H1 (cell line): ENCODE measurements at regions not wholly inside any gene's neighbourhood (a gene's known extent, or its start where the extent isn't known, plus 50 kb on each side); places are given as distances from the start of the nearest gene placed in this dataset.

ENCODE experiments used
- CHD7 ChIP-seq: fragments of 300-600 bp; sonication (generic); IDR thresholded peaks from 2 replicates; pipeline ENCODE4 v1.7.1; 2012; ENCODE audit warnings: low read length, moderate library complexity, mild to moderate bottlenecking, inconsistent platforms; ENCODE audit not compliant: insufficient replicate concordance
- EGR1 ChIP-seq: IDR thresholded peaks from 2 replicates; pipeline ENCODE4 v1.6.1; 2011; ENCODE audit warnings: low read depth, low read length, borderline replicate concordance
- EP300 ChIP-seq, 2 experiments: IDR thresholded peaks; 1 replicate in 1 of 2; 2 replicates in 1 of 2; pipeline ENCODE4 v1.6.1; 2011 to 2012; ENCODE audit warnings: low read depth in 2 of 2, low read length in 2 of 2, mild to moderate bottlenecking in 2 of 2, borderline replicate concordance in 1 of 2, inconsistent platforms in 1 of 2, moderate library complexity in 1 of 2
- GTF2F1 ChIP-seq: IDR thresholded peaks from 2 replicates; pipeline ENCODE4 v1.6.1; 2012; ENCODE audit warnings: low read depth, low read length, improper control_type of control experiment, borderline replicate concordance
- JUN ChIP-seq: IDR thresholded peaks from 2 replicates; pipeline ENCODE4 v1.6.1; 2011; ENCODE audit warnings: low read depth, mild to moderate bottlenecking, improper control_type of control experiment, low read length
- POLR2A ChIP-seq, 2 experiments: IDR thresholded peaks; 1 replicate in 1 of 2; 2 replicates in 1 of 2; pipeline ENCODE4 v1.6.1; 2011; ENCODE audit warnings: low read depth in 2 of 2, low read length in 2 of 2, mild to moderate bottlenecking in 2 of 2; ENCODE audit errors: control extremely low read depth in 1 of 2

- TF ChIP-seq POLR2A (IDR thresholded peaks at IDR 0.05; ENCODE audit: control extremely low read depth in 1 of 2, low read depth in 2 of 2, low read length in 2 of 2), result no peak
- no peak for TF ChIP-seq GTF2F1
- TF ChIP-seq CHD7, result no peak
- TF ChIP-seq JUN, result no peak
- no peak for TF ChIP-seq EGR1
- TF ChIP-seq EP300 (IDR thresholded peaks at IDR 0.05; ENCODE audit: borderline replicate concordance in 1 of 2, low read depth in 2 of 2, low read length in 2 of 2), result no peak
Observed at GRCh38 chrX:39643550-39643949, 454.2 kb downstream of the BCOR start.
